WI38 (cell line): ENCODE measurements at regions not wholly inside any gene's neighbourhood (a gene's known extent, or its start where the extent isn't known, plus 50 kb on each side); places are given as distances from the start of the nearest gene placed in this dataset.

Experiments
- H3K4me3 ChIP-seq: 2 replicates; pipeline ENCODE4 v1.5.1; 2011; ENCODE audit warnings: low read depth, mild to moderate bottlenecking, control low read depth, low read length
- TF ChIP-seq, protein P1 (sequence below): IDR thresholded peaks from 2 replicates; pipeline ENCODE4 v1.5.1; 2012; ENCODE audit warnings: low read depth, mild to moderate bottlenecking, control low read depth, low read length

DNA sequence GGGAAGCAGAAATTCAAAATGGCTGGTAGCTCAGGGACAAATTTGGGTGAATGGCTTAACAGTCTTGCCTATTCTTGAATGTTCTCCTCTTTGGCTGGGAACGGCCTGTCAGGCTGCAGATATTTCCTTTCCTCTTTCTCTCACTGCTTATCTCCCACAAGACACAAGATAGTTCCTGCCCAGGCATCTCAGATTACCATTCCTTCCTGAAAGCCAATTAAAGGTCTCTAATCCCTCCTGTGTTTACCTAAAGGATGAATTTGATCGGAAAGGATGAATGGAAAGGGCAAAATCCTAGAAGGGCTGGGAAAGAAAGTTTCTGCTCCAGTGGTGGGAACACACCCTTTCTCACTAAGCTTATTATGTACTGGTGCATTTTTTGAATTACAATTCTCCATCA lies 95.9 kb upstream of the JAG1 start:
- no peak overlapping the region for H3K4me3 ChIP-seq
- TF ChIP-seq, protein P1, sequence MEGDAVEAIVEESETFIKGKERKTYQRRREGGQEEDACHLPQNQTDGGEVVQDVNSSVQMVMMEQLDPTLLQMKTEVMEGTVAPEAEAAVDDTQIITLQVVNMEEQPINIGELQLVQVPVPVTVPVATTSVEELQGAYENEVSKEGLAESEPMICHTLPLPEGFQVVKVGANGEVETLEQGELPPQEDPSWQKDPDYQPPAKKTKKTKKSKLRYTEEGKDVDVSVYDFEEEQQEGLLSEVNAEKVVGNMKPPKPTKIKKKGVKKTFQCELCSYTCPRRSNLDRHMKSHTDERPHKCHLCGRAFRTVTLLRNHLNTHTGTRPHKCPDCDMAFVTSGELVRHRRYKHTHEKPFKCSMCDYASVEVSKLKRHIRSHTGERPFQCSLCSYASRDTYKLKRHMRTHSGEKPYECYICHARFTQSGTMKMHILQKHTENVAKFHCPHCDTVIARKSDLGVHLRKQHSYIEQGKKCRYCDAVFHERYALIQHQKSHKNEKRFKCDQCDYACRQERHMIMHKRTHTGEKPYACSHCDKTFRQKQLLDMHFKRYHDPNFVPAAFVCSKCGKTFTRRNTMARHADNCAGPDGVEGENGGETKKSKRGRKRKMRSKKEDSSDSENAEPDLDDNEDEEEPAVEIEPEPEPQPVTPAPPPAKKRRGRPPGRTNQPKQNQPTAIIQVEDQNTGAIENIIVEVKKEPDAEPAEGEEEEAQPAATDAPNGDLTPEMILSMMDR, result no peak

DNA sequence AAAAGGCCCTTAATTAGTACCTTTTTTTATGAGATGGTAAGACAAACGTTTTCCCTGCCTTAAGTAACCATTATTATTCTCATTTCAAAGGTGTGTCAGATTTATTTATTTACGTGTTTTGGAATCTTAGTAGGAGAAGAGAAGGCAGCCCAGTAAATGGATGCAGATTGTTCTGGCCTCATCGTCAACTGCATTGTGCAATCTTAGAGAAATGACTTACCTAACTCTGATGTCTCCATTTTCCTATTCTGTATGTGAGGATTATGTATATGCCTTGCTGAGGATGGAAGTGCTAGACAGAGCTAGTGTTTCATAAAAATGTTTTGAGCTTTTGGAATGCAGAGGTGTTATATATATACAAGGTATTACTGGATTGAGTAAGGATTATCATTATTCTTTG lies 97.0 kb upstream of the JAG1 start:
- TF ChIP-seq, protein P1, result no peak
- no peak overlapping the region for H3K4me3 ChIP-seq

DNA sequence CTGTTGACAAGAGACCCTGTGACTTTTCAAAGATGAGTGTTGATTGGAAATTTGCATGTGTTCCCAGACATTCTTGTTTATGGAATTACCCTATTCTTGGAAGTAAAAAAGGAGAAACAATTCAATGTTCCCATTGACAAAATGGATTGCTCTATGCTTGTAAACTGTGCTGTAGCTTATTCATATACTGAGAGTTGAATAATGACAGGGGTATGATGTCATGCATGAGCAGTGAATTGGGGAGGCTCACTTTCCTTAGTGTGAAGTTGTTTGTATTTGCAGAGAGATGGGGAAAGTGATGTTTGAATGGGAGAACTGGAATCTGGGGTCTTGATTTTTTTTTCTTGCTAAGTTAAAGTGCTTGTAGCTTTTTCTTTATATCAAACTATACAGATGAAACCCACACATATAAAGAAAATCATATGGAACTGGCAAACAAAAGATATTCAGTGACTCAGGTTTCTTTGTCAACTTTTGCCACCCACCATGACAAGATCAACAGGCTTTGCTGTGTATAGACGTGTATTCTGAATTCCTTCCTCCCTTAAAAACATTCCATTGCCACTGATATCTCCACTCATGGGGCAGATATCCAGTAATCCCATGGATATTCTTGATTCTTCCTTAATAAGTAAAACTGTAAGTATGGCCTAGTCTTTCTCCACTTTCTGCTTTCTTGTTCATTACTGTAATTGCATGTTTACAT lies 97.8 kb upstream of the JAG1 start:
- no peak overlapping the region for H3K4me3 ChIP-seq
- TF ChIP-seq, protein P1, result no peak

DNA sequence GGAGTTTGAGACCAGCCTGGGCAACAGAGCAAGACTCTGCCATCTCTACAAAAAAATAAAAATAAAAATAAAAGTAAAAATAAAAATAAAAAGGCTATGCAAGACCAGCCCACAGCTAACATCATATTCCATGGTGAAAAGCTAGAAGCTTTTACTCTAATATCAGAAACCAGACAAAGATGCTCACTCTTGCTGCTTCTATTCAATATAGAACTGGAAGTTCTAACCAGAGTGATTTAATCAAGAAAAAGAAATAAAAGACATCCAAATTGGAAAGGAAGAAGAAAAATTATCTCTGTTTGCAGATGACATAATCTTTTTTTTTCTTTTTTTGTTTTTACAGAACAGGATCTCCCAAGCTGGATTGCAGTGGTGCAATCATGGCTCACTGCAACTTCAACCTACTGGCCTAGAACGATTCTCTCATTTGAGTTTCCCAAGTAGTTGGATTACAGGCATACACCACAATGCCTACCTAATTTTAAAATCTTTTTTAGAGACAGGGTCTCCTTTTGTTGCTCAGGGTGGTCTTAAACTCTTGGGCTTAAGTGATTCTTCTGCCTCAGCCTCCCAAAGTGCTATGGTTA lies 100.7 kb upstream of the JAG1 start:
- H3K4me3 ChIP-seq, result no peak overlapping the region
- TF ChIP-seq, protein P1, result no peak

DNA sequence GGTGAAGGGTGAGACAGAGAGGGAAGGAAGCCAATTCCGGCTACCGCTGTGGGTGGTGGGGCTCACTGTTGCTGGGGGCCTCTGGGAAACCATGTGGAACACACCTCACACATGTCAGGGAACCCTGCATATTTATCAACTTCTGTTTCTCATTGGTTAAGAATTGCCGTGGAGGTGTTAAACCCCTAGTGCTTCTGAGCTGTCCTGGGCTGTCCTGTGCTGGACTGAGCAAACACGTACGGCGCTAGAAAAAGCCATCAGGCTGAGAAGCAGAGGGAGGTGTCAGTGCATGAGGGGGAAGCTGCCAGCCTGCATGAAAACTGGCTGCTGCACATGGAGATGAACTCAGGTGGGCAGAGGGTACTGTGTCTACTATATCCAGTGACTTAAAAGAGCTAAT lies 103.9 kb upstream of the JAG1 start:
- TF ChIP-seq, protein P1, result no peak
- H3K4me3 ChIP-seq, result no peak overlapping the region

DNA sequence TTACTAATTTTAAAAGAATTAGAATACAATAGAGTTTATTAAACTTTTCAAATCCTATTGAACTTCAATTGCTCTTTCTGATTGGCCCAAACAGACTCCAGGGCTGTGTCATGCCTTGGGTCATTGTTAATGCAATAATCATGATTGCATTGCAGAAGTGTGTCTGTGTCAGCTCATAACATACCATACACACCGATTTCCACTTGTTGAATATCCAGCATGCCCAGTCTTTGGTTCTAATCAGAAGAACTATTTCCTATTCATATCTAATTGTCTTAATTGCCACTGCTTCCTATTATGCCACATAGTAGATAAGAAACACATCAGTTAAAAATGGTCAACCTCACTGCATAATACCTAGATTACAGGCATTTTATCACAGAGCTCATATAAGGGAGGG lies 106.1 kb upstream of the JAG1 start:
- TF ChIP-seq, protein P1, result no peak
- no peak overlapping the region for H3K4me3 ChIP-seq

DNA sequence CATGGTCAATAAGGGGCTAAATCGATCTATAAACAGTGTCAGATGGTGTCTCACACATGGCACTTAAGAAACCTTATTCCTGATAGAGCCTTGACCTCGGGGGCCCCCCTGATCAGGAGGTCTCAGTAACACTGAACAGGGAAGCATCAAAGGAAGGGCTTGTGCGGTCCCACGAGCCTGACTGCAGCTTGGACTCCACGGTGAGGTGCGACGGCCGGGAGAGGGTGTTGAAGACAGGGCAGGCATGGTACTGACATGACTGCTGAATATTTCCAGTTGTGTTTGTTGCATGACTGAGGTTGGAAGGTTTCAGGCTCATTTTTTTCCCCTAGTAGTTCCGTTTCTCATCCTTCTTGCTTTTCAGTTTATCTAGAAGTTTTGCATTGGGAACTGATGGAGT lies 107.1 kb upstream of the JAG1 start:
- H3K4me3 ChIP-seq, result no peak overlapping the region
- TF ChIP-seq, protein P1, result no peak
